ENCODE measurements at regions not wholly inside any gene's neighbourhood (a gene's known extent, or its start where the extent isn't known, plus 50 kb on each side); places are given as distances from the start of the nearest gene placed in this dataset.

- no peak for TF ChIP-seq CTCF (IDR thresholded peaks at IDR 0.05; ENCODE audit: poor library complexity)
- TF ChIP-seq EZH2 (IDR thresholded peaks at IDR 0.05; ENCODE audit: borderline replicate concordance), result no peak
- TF ChIP-seq EZH2phosphoT487 (IDR thresholded peaks at IDR 0.05; ENCODE audit: low read depth, severe bottlenecking, unreplicated experiment), result no peak
Measured at GRCh38 chr3:104610730-104611652, 755.7 kb upstream of the ALCAM start.
